SHP77 treated with DMSO at 0.1 percent for 48 hours (cell line): ENCODE measurements at regions not wholly inside any gene's neighbourhood (a gene's known extent, or its start where the extent isn't known, plus 50 kb on each side); places are given as distances from the start of the nearest gene placed in this dataset.

Experiments
- DNase-seq: peaks from one replicate; lab custom pipeline; 2025; lab: John Stamatoyannopoulos, UW

GRCh38 chr3:76010252-76010651 lies 224.9 kb upstream of the ZNF717 start:
- DNase-seq, result no peak

- DNase-seq, result no peak
Measured at GRCh38 chr3:76011121-76011520, 225.8 kb upstream of the ZNF717 start.

GRCh38 chr3:76015496-76015895 lies 230.1 kb upstream of the ZNF717 start:
- no peak for DNase-seq

GRCh38 chr3:76016111-76016510 lies 230.8 kb upstream of the ZNF717 start:
- DNase-seq, result no peak

- no peak for DNase-seq
Measured at GRCh38 chr3:76016769-76017439, 231.6 kb upstream of the ZNF717 start.

GRCh38 chr3:76021376-76021775 lies 236.0 kb upstream of the ZNF717 start:
- DNase-seq, result no peak

- DNase-seq, result peak; percentile 47
Measured at GRCh38 chr3:76024640-76025039, 239.3 kb upstream of the ZNF717 start.

- DNase-seq, result no peak
Measured at GRCh38 chr3:76025561-76025960, 240.2 kb upstream of the ZNF717 start.

- no peak for DNase-seq
Measured at GRCh38 chr3:76026379-76026778, 241.0 kb upstream of the ZNF717 start.

- DNase-seq, result no peak
Measured at GRCh38 chr3:76028774-76029173, 243.4 kb upstream of the ZNF717 start.

- DNase-seq, result no peak
Measured at GRCh38 chr3:76034649-76035048, 249.3 kb upstream of the ZNF717 start.

- no peak for DNase-seq
Measured at GRCh38 chr3:76035117-76035516, 249.8 kb upstream of the ZNF717 start.

GRCh38 chr3:76038949-76039348 lies 253.6 kb upstream of the ZNF717 start:
- DNase-seq, result no peak

GRCh38 chr3:76039431-76039830 lies 254.1 kb upstream of the ZNF717 start:
- DNase-seq, result no peak

- no peak for DNase-seq
Measured at GRCh38 chr3:76040946-76041345, 255.6 kb upstream of the ZNF717 start.

GRCh38 chr3:76043746-76044145 lies 258.4 kb upstream of the ZNF717 start:
- no peak for DNase-seq

GRCh38 chr3:76044601-76045600 lies 259.6 kb upstream of the ZNF717 start:
- no peak for DNase-seq

GRCh38 chr3:76047368-76047767 lies 262.0 kb upstream of the ZNF717 start:
- DNase-seq, result no peak

- no peak for DNase-seq
Measured at GRCh38 chr3:76049776-76050175, 264.4 kb upstream of the ZNF717 start.

GRCh38 chr3:76051145-76051544 lies 265.8 kb upstream of the ZNF717 start:
- no peak for DNase-seq

- no peak for DNase-seq
Measured at GRCh38 chr3:76054404-76054803, 269.1 kb upstream of the ZNF717 start.

- no peak for DNase-seq
Measured at GRCh38 chr3:76061654-76062053, 276.3 kb upstream of the ZNF717 start.

- DNase-seq, result no peak
Measured at GRCh38 chr3:76063019-76063418, 277.7 kb upstream of the ZNF717 start.
